NCI-H2107 treated with DMSO at 0.1 percent for 48 hours (cell line): ENCODE measurements at regions not wholly inside any gene's neighbourhood (a gene's known extent, or its start where the extent isn't known, plus 50 kb on each side); places are given as distances from the start of the nearest gene placed in this dataset.

Experiments used
- DNase-seq: peaks from one replicate; lab custom pipeline; 2025; ENCODE audit not compliant: unreplicated experiment; lab: John Stamatoyannopoulos, UW

- no peak for DNase-seq
These were observed 62.3 kb upstream of the CALM2 start for GRCh38 chr2:47238638-47239037.

- no peak for DNase-seq
These were observed 61.3 kb upstream of the CALM2 start for GRCh38 chr2:47237375-47238334.

GRCh38 chr2:47236503-47237215 lies 60.3 kb upstream of the CALM2 start:
- DNase-seq = no peak

- no peak for DNase-seq
These were observed 58.8 kb upstream of the CALM2 start for GRCh38 chr2:47235132-47235531.

GRCh38 chr2:47234456-47234855 lies 58.1 kb upstream of the CALM2 start:
- no peak for DNase-seq

- no peak for DNase-seq
These were observed 56.6 kb upstream of the CALM2 start for GRCh38 chr2:47232738-47233415.

- no peak for DNase-seq
These were observed 54.1 kb upstream of the CALM2 start for GRCh38 chr2:47230418-47230817.

- peak; percentile 46 for DNase-seq
These were observed 51.4 kb upstream of the CALM2 start for GRCh38 chr2:47227532-47228279.

GRCh38 chr2:47226923-47227220 lies 50.6 kb upstream of the CALM2 start:
- no peak for DNase-seq

- DNase-seq = peak; percentile 80
These were observed 50.0 kb upstream of the CALM2 start for GRCh38 chr2:47226132-47226922.
